ENCODE measurements at regions not wholly inside any gene's neighbourhood (a gene's known extent, or its start where the extent isn't known, plus 50 kb on each side); places are given as distances from the start of the nearest gene placed in this dataset.

DNA sequence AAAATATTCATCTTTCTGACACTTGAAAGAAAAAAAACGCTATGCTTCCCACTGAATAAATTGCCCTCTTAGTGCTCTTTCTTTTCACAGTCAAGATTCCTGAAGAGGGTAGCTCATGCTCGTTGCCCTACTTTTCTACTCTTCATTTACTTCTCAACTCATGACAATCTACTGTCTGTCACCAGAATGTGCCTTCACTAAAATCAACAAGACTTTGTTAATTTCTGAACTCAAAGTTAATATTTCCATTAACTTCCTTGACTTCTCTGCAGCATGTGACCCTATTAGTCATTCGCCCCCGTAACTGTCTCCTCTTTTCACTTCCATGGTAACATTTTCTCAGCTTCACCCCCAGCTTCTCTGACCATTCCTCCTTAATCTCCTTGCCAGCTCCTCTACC lies 98.9 kb upstream of the MAPRE2 start:
- 60% methylated on average over 4 of the region's 4 CpGs for WGBS
- Histone ChIP-seq H3K27ac (no peak overlapping the region), H3K4me3 (no peak overlapping the region), H3K36me3 (no peaks in the 10 kb centered on the region), H3K27me3 (no peaks in the 10 kb centered on the region), H3K9me3 (no peaks in the 10 kb centered on the region), H3K4me1 (no peaks in the 10 kb centered on the region)
- TF ChIP-seq CTCF (IDR thresholded peaks at IDR 0.05) (no peak), EP300 (IDR thresholded peaks at IDR 0.05) (no peak), POLR2AphosphoS5 (IDR thresholded peaks at IDR 0.05) (no peak), POLR2A (IDR thresholded peaks at IDR 0.05) (no peak)
- no peak for DNase-seq (ENCODE audit: low spot score in 2 of 2)

GRCh38 chr18:34942975-34943374 lies 98.2 kb upstream of the MAPRE2 start:
- Histone ChIP-seq H3K4me1 (no peaks in the 10 kb centered on the region), H3K9me3 (no peaks in the 10 kb centered on the region), H3K27ac (no peak overlapping the region), H3K27me3 (no peaks in the 10 kb centered on the region), H3K4me3 (no peak overlapping the region), H3K36me3 (no peaks in the 10 kb centered on the region)
- DNase-seq (ENCODE audit: low spot score in 2 of 2), result no peak
- WGBS, result 88% methylated on average over 7 of the region's 7 CpGs
- no peak for TF ChIP-seq POLR2A (IDR thresholded peaks at IDR 0.05)
- no peak for TF ChIP-seq EP300 (IDR thresholded peaks at IDR 0.05)
- no peak for TF ChIP-seq POLR2AphosphoS5 (IDR thresholded peaks at IDR 0.05)
- TF ChIP-seq CTCF (IDR thresholded peaks at IDR 0.05), result no peak

DNA sequence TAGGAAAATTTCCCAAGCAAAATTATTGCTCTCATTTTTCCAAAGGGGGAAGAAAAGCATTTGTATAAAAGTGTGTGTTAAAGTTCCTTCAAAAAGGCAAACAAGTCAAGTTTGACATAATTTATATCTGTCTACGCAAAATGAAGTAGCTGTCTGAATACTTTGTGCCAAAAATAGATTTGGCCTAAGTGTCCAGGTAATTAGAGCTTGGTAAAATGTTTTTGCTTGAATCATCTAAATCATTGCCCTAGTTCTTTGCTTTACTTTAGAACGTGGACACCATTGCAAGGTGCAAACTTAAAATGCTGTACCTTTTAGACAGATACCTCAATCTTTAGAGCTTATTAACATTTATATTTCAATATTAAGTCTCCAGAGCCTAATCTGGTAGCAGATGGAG lies 97.6 kb upstream of the MAPRE2 start:
- Histone ChIP-seq H3K36me3 (no peaks in the 10 kb centered on the region), H3K4me3 (no peak overlapping the region), H3K4me1 (no peaks in the 10 kb centered on the region), H3K27me3 (no peaks in the 10 kb centered on the region), H3K9me3 (no peaks in the 10 kb centered on the region), H3K27ac (no peak overlapping the region)
- WGBS, result 58% methylated on average over 2 of the region's 2 CpGs
- DNase-seq (ENCODE audit: low spot score in 2 of 2), result no peak
- TF ChIP-seq CTCF (IDR thresholded peaks at IDR 0.05) (no peak), POLR2A (IDR thresholded peaks at IDR 0.05) (no peak), EP300 (IDR thresholded peaks at IDR 0.05) (no peak), POLR2AphosphoS5 (IDR thresholded peaks at IDR 0.05) (no peak)

- Histone ChIP-seq H3K27me3 (no peaks in the 10 kb centered on the region), H3K9me3 (no peaks in the 10 kb centered on the region), H3K27ac (no peak overlapping the region), H3K4me3 (no peak overlapping the region), H3K4me1 (no peaks in the 10 kb centered on the region), H3K36me3 (no peaks in the 10 kb centered on the region)
- WGBS, result 80% methylated on average over 2 of the region's 2 CpGs
- no peak for DNase-seq (ENCODE audit: low spot score in 2 of 2)
- no peak for TF ChIP-seq POLR2A (IDR thresholded peaks at IDR 0.05)
- TF ChIP-seq EP300 (IDR thresholded peaks at IDR 0.05), result no peak
- TF ChIP-seq POLR2AphosphoS5 (IDR thresholded peaks at IDR 0.05), result no peak
- TF ChIP-seq CTCF (IDR thresholded peaks at IDR 0.05), result no peak
These were observed 93.5 kb upstream of the MAPRE2 start for GRCh38 chr18:34947711-34948125.

DNA sequence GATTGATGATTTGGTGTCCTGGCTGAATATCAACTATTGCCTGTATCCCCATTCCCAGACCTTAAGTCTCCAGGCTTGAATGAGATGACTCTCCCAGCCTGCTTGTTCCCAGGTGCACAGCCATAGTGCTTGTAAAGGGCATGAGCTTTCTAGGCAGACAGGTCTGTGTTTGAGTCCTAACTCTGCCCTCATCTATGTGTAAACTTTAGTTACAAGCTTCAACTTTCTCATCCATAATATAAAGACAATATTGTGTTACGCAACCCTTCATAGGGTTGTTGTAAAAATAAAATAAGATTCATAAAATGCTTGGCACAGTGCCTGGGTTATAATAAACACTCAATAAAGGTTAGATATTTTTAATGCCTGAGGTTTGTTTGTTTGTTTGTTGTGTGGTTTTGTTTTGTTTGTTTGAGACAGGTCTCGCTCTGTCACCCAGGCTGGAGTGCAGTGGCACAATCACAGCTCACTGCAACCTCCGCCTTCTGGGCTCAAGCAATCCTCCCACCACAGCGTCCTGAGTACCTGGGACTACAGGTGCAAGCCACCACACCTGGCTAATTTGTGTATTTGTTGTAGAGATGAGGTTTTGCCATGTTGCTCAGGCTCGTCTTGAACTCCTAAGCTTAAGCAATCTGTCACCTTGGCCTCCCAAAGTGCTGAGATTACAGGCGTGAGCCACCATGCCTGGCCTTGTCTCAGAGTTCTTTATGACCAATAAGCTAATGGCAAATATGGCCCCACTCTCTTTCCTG lies 89.4 kb upstream of the MAPRE2 start:
- no peak for TF ChIP-seq POLR2A (IDR thresholded peaks at IDR 0.05)
- no peak for TF ChIP-seq POLR2AphosphoS5 (IDR thresholded peaks at IDR 0.05)
- no peak for TF ChIP-seq EP300 (IDR thresholded peaks at IDR 0.05)
- no peak for TF ChIP-seq CTCF (IDR thresholded peaks at IDR 0.05)
- no peak overlapping the region for H3K4me3 ChIP-seq
- 89% methylated on average over 6 of the region's 6 CpGs for WGBS

More for the DNA sequence above, 89.4 kb upstream of the MAPRE2 start:
- H3K27me3 ChIP-seq, result no peaks in the 10 kb centered on the region
- no peak for DNase-seq (ENCODE audit: low spot score in 2 of 2)
- H3K9me3 ChIP-seq, result no peaks in the 10 kb centered on the region
- no peaks in the 10 kb centered on the region for H3K4me1 ChIP-seq
- H3K27ac ChIP-seq, result no peak overlapping the region
- no peaks in the 10 kb centered on the region for H3K36me3 ChIP-seq
